B cell (primary cell): ENCODE measurements at regions not wholly inside any gene's neighbourhood (a gene's known extent, or its start where the extent isn't known, plus 50 kb on each side); places are given as distances from the start of the nearest gene placed in this dataset.

Source experiments
- EZH2 ChIP-seq: IDR thresholded peaks from 2 replicates; pipeline ENCODE4 v1.6.1; 2012; ENCODE audit warnings: borderline replicate concordance, low read depth, mild to moderate bottlenecking, moderate library complexity, low read length; ENCODE audit not compliant: insufficient read depth, poor library complexity, severe bottlenecking
- TF ChIP-seq, protein P1 (sequence below): fragments of 200-600 bp; IDR thresholded peaks from one replicate; pipeline ENCODE4 v1.8.0; 2022; ENCODE audit warnings: antibody characterized with exemption, mild to moderate bottlenecking

DNA sequence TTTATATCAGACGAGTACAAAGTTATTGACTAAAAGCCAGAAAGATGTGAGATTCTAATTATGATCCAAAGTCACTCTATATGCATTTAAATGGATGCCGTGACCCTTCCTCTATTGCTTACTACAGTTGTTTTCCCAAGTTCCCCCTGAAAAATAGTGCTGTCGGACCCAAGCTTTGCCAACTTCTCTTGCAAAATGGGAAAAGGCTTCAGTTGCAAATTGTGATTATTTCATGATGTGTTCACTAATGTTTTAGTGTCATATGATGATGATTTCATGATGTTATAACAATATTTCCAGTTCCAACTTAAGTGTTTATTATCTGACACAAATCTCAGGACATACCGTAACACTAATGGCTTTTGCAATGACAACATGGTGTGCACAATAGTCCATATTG is 534.6 kb upstream of the ATP2B1 start:
- TF ChIP-seq, protein P1, sequence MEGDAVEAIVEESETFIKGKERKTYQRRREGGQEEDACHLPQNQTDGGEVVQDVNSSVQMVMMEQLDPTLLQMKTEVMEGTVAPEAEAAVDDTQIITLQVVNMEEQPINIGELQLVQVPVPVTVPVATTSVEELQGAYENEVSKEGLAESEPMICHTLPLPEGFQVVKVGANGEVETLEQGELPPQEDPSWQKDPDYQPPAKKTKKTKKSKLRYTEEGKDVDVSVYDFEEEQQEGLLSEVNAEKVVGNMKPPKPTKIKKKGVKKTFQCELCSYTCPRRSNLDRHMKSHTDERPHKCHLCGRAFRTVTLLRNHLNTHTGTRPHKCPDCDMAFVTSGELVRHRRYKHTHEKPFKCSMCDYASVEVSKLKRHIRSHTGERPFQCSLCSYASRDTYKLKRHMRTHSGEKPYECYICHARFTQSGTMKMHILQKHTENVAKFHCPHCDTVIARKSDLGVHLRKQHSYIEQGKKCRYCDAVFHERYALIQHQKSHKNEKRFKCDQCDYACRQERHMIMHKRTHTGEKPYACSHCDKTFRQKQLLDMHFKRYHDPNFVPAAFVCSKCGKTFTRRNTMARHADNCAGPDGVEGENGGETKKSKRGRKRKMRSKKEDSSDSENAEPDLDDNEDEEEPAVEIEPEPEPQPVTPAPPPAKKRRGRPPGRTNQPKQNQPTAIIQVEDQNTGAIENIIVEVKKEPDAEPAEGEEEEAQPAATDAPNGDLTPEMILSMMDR, result no peak
- TF ChIP-seq EZH2, result no peak
